MM.1S (cell line): ENCODE measurements at regions not wholly inside any gene's neighbourhood (a gene's known extent, or its start where the extent isn't known, plus 50 kb on each side); places are given as distances from the start of the nearest gene placed in this dataset.

Experiments
- DNase-seq: peaks from one replicate; pipeline ENCODE4 v3.0.0-alpha.2; 2015
- H2AFZ ChIP-seq: fragments of 300-600 bp; sonication (generic); 2 replicates; pipeline ENCODE4 v1.6.0; 2016; ENCODE audit warnings: antibody characterized with exemption, low read length
- H3F3A ChIP-seq: fragments of 300-600 bp; sonication (generic); 2 replicates; pipeline ENCODE4 v1.6.1; 2016; ENCODE audit warnings: mild to moderate bottlenecking, antibody characterized with exemption, low read length, moderate library complexity, mixed read lengths; ENCODE audit not compliant: insufficient read depth
- H3K27ac ChIP-seq: fragments of 300-600 bp; sonication (generic); 2 replicates; pipeline ENCODE4 v1.5.1; 2016; ENCODE audit warnings: mild to moderate bottlenecking, low read length
- H3K27me3 ChIP-seq: fragments of 300-600 bp; sonication (generic); replicated peaks from 2 replicates; pipeline ENCODE4 v1.6.0; 2016; ENCODE audit warnings: low read length; ENCODE audit not compliant: insufficient read depth
- H3K36me3 ChIP-seq: fragments of 300-600 bp; sonication (generic); replicated peaks from 2 replicates; pipeline ENCODE4 v1.6.1; 2016; ENCODE audit warnings: mild to moderate bottlenecking, low read length, mixed read lengths; ENCODE audit not compliant: insufficient read depth
- H3K4me1 ChIP-seq: fragments of 300-600 bp; sonication (generic); 2 replicates; pipeline ENCODE4 v1.6.1; 2016; ENCODE audit warnings: low read length, mixed read lengths
- H3K4me2 ChIP-seq: fragments of 300-600 bp; sonication (generic); 2 replicates; pipeline ENCODE4 v1.6.0; 2016; ENCODE audit warnings: low read depth, low read length
- H3K4me3 ChIP-seq: fragments of 300-600 bp; sonication (generic); 2 replicates; pipeline ENCODE4 v1.5.1; 2016; ENCODE audit warnings: low read length, mixed read lengths
- H3K79me2 ChIP-seq: fragments of 300-600 bp; sonication (generic); 2 replicates; pipeline ENCODE4 v1.6.1; 2016; ENCODE audit warnings: mixed run types, low read length, mixed read lengths
- H3K9ac ChIP-seq: fragments of 300-600 bp; sonication (generic); 2 replicates; pipeline ENCODE4 v1.6.1; 2016; ENCODE audit warnings: low read length, mixed read lengths
- H3K9me2 ChIP-seq: fragments of 300-600 bp; sonication (generic); replicated peaks from 2 replicates; pipeline ENCODE4 v1.6.1; 2016; ENCODE audit warnings: mild to moderate bottlenecking, low read length, mixed read lengths; ENCODE audit not compliant: insufficient read depth
- H3K9me3 ChIP-seq: fragments of 300-600 bp; sonication (generic); replicated peaks from 2 replicates; pipeline ENCODE4 v1.6.1; 2016; ENCODE audit warnings: mild to moderate bottlenecking, low read length, mixed read lengths; ENCODE audit not compliant: insufficient read depth
- H4K20me1 ChIP-seq: fragments of 300-600 bp; sonication (generic); 2 replicates; pipeline ENCODE4 v1.6.1; 2016; ENCODE audit warnings: mild to moderate bottlenecking, low read length, moderate library complexity, mixed read lengths; ENCODE audit not compliant: insufficient read depth
- CTCF ChIP-seq: fragments of 300-600 bp; sonication (generic); IDR thresholded peaks from 2 replicates; pipeline ENCODE4 v1.5.1; 2016; ENCODE audit warnings: antibody characterized with exemption, low read length, mixed read lengths
- EZH2 ChIP-seq: fragments of 300-600 bp; sonication (generic); optimal IDR thresholded peaks from 2 replicates; pipeline ENCODE3; 2017; ENCODE audit warnings: low read depth, mild to moderate bottlenecking, antibody characterized with exemption, low read length, mixed read lengths
- EZH2phosphoT487 ChIP-seq: fragments of 300-600 bp; sonication (generic); IDR thresholded peaks from 2 replicates; pipeline ENCODE4 v1.6.1; 2018; ENCODE audit warnings: antibody characterized with exemption, low read length

GRCh38 chr14:57087841-57088240 lies 180.9 kb downstream of the EXOC5 start:
- no peak for DNase-seq
- H3K9me2 ChIP-seq, result no peaks in the 10 kb centered on the region
- no peak overlapping the region for H3K9ac ChIP-seq
- no peak overlapping the region for H3K27ac ChIP-seq
- TF ChIP-seq EZH2 (no peak), CTCF (no peak), EZH2phosphoT487 (no peak)
- no peaks in the 10 kb centered on the region for H3K27me3 ChIP-seq
- no peak overlapping the region for H3K4me2 ChIP-seq
- no peaks in the 10 kb centered on the region for H3K79me2 ChIP-seq
- H3K4me3 ChIP-seq, result no peak overlapping the region
- H3F3A ChIP-seq, result no peaks in the 10 kb centered on the region
- no peaks in the 10 kb centered on the region for H3K4me1 ChIP-seq
- no peaks in the 10 kb centered on the region for H3K36me3 ChIP-seq
- H2AFZ ChIP-seq, result no peak overlapping the region
- H4K20me1 ChIP-seq, result no peaks in the 10 kb centered on the region
- H3K9me3 ChIP-seq, result no peaks in the 10 kb centered on the region

- Histone ChIP-seq H3K4me3 (no peak overlapping the region), H3K36me3 (no peaks in the 10 kb centered on the region), H3K9me3 (no peaks in the 10 kb centered on the region), H3K4me1 (no peaks in the 10 kb centered on the region), H3F3A (no peaks in the 10 kb centered on the region), H2AFZ (no peak overlapping the region), H4K20me1 (no peaks in the 10 kb centered on the region), H3K9me2 (no peaks in the 10 kb centered on the region), H3K4me2 (no peak overlapping the region), H3K9ac (no peak overlapping the region), H3K27ac (no peak overlapping the region), H3K27me3 (no peaks in the 10 kb centered on the region), H3K79me2 (no peaks in the 10 kb centered on the region)
- DNase-seq, result no peak
- no peak for TF ChIP-seq EZH2phosphoT487
- TF ChIP-seq EZH2, result no peak
- TF ChIP-seq CTCF, result no peak
These were observed 182.2 kb downstream of the EXOC5 start for GRCh38 chr14:57086271-57087162.

GRCh38 chr14:57085801-57086200 lies 182.9 kb downstream of the EXOC5 start:
- Histone ChIP-seq H3K4me1 (no peaks in the 10 kb centered on the region), H3K4me2 (no peak overlapping the region), H3K27me3 (no peaks in the 10 kb centered on the region), H3K36me3 (no peaks in the 10 kb centered on the region), H3K27ac (no peak overlapping the region), H3K9me2 (no peaks in the 10 kb centered on the region), H2AFZ (no peak overlapping the region), H3K9ac (no peak overlapping the region), H3K79me2 (no peaks in the 10 kb centered on the region), H3K9me3 (no peaks in the 10 kb centered on the region), H4K20me1 (no peaks in the 10 kb centered on the region), H3F3A (no peaks in the 10 kb centered on the region), H3K4me3 (no peak overlapping the region)
- TF ChIP-seq CTCF (no peak), EZH2 (no peak), EZH2phosphoT487 (no peak)
- no peak for DNase-seq
